B cell (primary cell): ENCODE measurements at regions not wholly inside any gene's neighbourhood (a gene's known extent, or its start where the extent isn't known, plus 50 kb on each side); places are given as distances from the start of the nearest gene placed in this dataset.

ENCODE experiments used
- ATAC-seq: fragments of 200-7000 bp; cut with Tn5 transposase; one replicate; pipeline ENCODE4 v1.10.0; 2021; ENCODE audit warnings: low read depth, mild to moderate bottlenecking, moderate number of reproducible peaks, moderate library complexity
- CTCF ChIA-PET: fragments of 350-600 bp; sonication (Branson Sonifier 250); formaldehyde crosslinking; loops from one replicate; lab custom pipeline; 2021; ENCODE audit warnings: antibody characterized with exemption, inconsistent platforms; lab: Charles Lee
- POLR2A ChIA-PET: fragments of 350-600 bp; sonication (Branson Sonifier 250); formaldehyde crosslinking; loops from one replicate; lab custom pipeline; 2021; ENCODE audit warnings: antibody characterized with exemption; lab: Charles Lee
- DNase-seq: peaks from one replicate; pipeline ENCODE4 v3.0.0; 2013
- H2AFZ ChIP-seq: 2 replicates; pipeline ENCODE4 v1.6.1; 2012; ENCODE audit warnings: mild to moderate bottlenecking, low read depth, low read length; ENCODE audit not compliant: insufficient read depth, poor library complexity, severe bottlenecking
- H3K27ac ChIP-seq, 2 donors: 1 replicate in 1 of 2; 2 replicates in 1 of 2; pipeline ENCODE4 v1.5.1; 2012 to 2013; ENCODE audit warnings: low read length in 2 of 2, mild to moderate bottlenecking in 2 of 2, moderate library complexity in 1 of 2
- H3K27me3 ChIP-seq, 4 experiments: fragments of 200-600 bp in 1 of 4; sonication (generic) in 1 of 4; replicated peaks in 1 of 4; 1 replicate in 2 of 4; 2 replicates in 2 of 4; pipeline versions ENCODE4 v1.6.1 to v1.7.0; 2013 to 2016; ENCODE audit warnings: low read length in 3 of 4, mild to moderate bottlenecking in 2 of 4, mixed read lengths in 1 of 4, moderate library complexity in 1 of 4; ENCODE audit not compliant: insufficient read depth in 4 of 4, control insufficient read depth in 3 of 4; ENCODE audit errors: control extremely low read depth in 1 of 4
- H3K36me3 ChIP-seq, 2 experiments: replicated peaks in 1 of 2; 1 replicate in 1 of 2; 2 replicates in 1 of 2; pipeline versions ENCODE4 v1.6.1 to v1.7.1; 2013; ENCODE audit warnings: low read length in 1 of 2; ENCODE audit not compliant: insufficient read depth in 2 of 2, control insufficient read depth in 1 of 2; ENCODE audit errors: control extremely low read depth in 1 of 2, extremely low read depth in 1 of 2
- H3K4me1 ChIP-seq, 2 donors: fragments of 200-600 bp in 1 of 2; sonication (generic) in 1 of 2; 1 replicate in 1 of 2; 2 replicates in 1 of 2; pipeline versions ENCODE4 v1.5.1 to v1.6.1; 2013 to 2017; ENCODE audit warnings: low read length in 2 of 2; ENCODE audit not compliant: control insufficient read depth in 2 of 2, insufficient read depth in 2 of 2
- H3K4me2 ChIP-seq: replicated peaks from 2 replicates; pipeline ENCODE3; 2012; ENCODE audit warnings: mild to moderate bottlenecking, low read depth, low read length; ENCODE audit not compliant: poor library complexity, severe bottlenecking
- H3K4me3 ChIP-seq, 5 experiments: fragments of 200-600 bp in 1 of 5; sonication (generic) in 1 of 5; 1 replicate in 3 of 5; 2 replicates in 2 of 5; pipeline versions ENCODE4 v1.5.1 to v1.7.0; 2011 to 2016; ENCODE audit warnings: low read length in 4 of 5, mild to moderate bottlenecking in 4 of 5, low read depth in 2 of 5, control low read depth in 1 of 5, moderate library complexity in 1 of 5; ENCODE audit not compliant: insufficient read depth in 1 of 5; ENCODE audit errors: control extremely low read depth in 1 of 5, extremely low read depth in 1 of 5
- H3K79me2 ChIP-seq: fragments of 200-600 bp; sonication (generic); one replicate; pipeline ENCODE4 v1.6.0; 2016; ENCODE audit warnings: low read length; ENCODE audit not compliant: control insufficient read depth, insufficient read depth
- H3K9ac ChIP-seq: fragments of 200-600 bp; sonication (generic); 2 replicates; pipeline ENCODE4 v1.6.1; 2017; ENCODE audit warnings: mild to moderate bottlenecking, low read length, moderate library complexity
- H3K9me3 ChIP-seq, 3 donors: one replicate each; pipeline versions ENCODE4 v1.6.1 to v1.7.1; 2013; ENCODE audit warnings: low read length in 2 of 3; ENCODE audit not compliant: control insufficient read depth in 2 of 3, insufficient read depth in 1 of 3; ENCODE audit errors: control extremely low read depth in 1 of 3
- H4K20me1 ChIP-seq: 2 replicates; pipeline ENCODE4 v1.6.0; 2012; ENCODE audit warnings: mild to moderate bottlenecking, low read length; ENCODE audit not compliant: insufficient read depth, control insufficient read depth, poor library complexity, severe bottlenecking
- H3K27ac Mint-ChIP-seq: one replicate; pipeline ENCODE4 v1.8.0; 2021; ENCODE audit warnings: mixed read lengths
- H3K27me3 Mint-ChIP-seq: one replicate; pipeline ENCODE4 v1.8.0; 2021; ENCODE audit warnings: mixed read lengths
- H3K4me1 Mint-ChIP-seq: one replicate; pipeline ENCODE4 v1.8.0; 2021; ENCODE audit warnings: mixed read lengths
- H3K4me3 Mint-ChIP-seq: one replicate; pipeline ENCODE4 v1.8.0; 2021; ENCODE audit warnings: mixed read lengths
- H3K9me3 Mint-ChIP-seq: one replicate; pipeline ENCODE4 v1.8.0; 2022; ENCODE audit warnings: mixed read lengths; ENCODE audit not compliant: insufficient read depth
- CTCF ChIP-seq: fragments of 200-600 bp; IDR thresholded peaks from one replicate; pipeline ENCODE4 v1.8.0; 2022; ENCODE audit warnings: antibody characterized with exemption, mild to moderate bottlenecking
- EZH2 ChIP-seq: IDR thresholded peaks from 2 replicates; pipeline ENCODE4 v1.6.1; 2012; ENCODE audit warnings: borderline replicate concordance, low read depth, mild to moderate bottlenecking, moderate library complexity, low read length; ENCODE audit not compliant: insufficient read depth, poor library complexity, severe bottlenecking
- WGBS: methylation state at CpG from one replicate; pipeline ENCODE4 v1.1.5; 2013; ENCODE audit warnings: missing lambda C conversion rate; ENCODE audit not compliant: insufficient coverage; 5-methylcytosine and 5-hydroxymethylcytosine counted together
- intact Hi-C: fragments of 100-400 bp; cut with micrococcal nuclease; formaldehyde crosslinking; loops from one replicate; pipeline ENCODE4 v1.10.0; 2022

- H3K4me1 Mint-ChIP-seq = no peaks in the 10 kb centered on the region
- intact Hi-C loops = no loop called here
- H3K27me3 Mint-ChIP-seq = no peaks in the 10 kb centered on the region
- H3K27ac Mint-ChIP-seq = no peak overlapping the region
- Histone ChIP-seq H3K4me1 (no peaks in the 10 kb centered on the region), H4K20me1 (no peaks in the 10 kb centered on the region), H3K27ac (no peak overlapping the region), H2AFZ (no peak overlapping the region), H3K4me3 (no peak overlapping the region), H3K36me3 (no peaks in the 10 kb centered on the region), H3K27me3 (no peaks in the 10 kb centered on the region), H3K9me3 (no peaks in the 10 kb centered on the region), H3K79me2 (no peaks in the 10 kb centered on the region), H3K4me2 (no peak overlapping the region), H3K9ac (no peak overlapping the region)
- ATAC-seq (no peak), DNase-seq (no peak)
- TF ChIP-seq EZH2 (no peak), CTCF (no peak)
- no peak overlapping the region for H3K4me3 Mint-ChIP-seq
- POLR2A ChIA-PET = no interaction called here
- H3K9me3 Mint-ChIP-seq = no peaks in the 10 kb centered on the region
- CTCF ChIA-PET = no interaction called here
These were observed 379.0 kb upstream of the GCFC2 start for GRCh38 chr2:76089683-76090082.

GRCh38 chr2:76083248-76083647, 372.5 kb upstream of the GCFC2 start:
- Histone ChIP-seq H3K9me3 (no peaks in the 10 kb centered on the region), H2AFZ (no peak overlapping the region), H3K27me3 (no peaks in the 10 kb centered on the region), H3K79me2 (no peaks in the 10 kb centered on the region), H4K20me1 (no peaks in the 10 kb centered on the region), H3K4me3 (no peak overlapping the region), H3K9ac (no peak overlapping the region), H3K27ac (no peak overlapping the region), H3K4me2 (no peak overlapping the region), H3K36me3 (no peaks in the 10 kb centered on the region), H3K4me1 (no peaks in the 10 kb centered on the region)
- TF ChIP-seq CTCF = no peak
- TF ChIP-seq EZH2 = no peak
- H3K27ac Mint-ChIP-seq = no peak overlapping the region
- H3K4me3 Mint-ChIP-seq = no peak overlapping the region
- H3K4me1 Mint-ChIP-seq = no peaks in the 10 kb centered on the region
- no peak for DNase-seq
- WGBS = no CpG with 5 or more reads among the region's 2 CpGs
- H3K9me3 Mint-ChIP-seq = no peaks in the 10 kb centered on the region
- no peaks in the 10 kb centered on the region for H3K27me3 Mint-ChIP-seq
- ATAC-seq = no peak
- CTCF ChIA-PET = no interaction called here
- intact Hi-C loops = no loop called here
- POLR2A ChIA-PET = no interaction called here
